ENCODE measurements at regions not wholly inside any gene's neighbourhood (a gene's known extent, or its start where the extent isn't known, plus 50 kb on each side); places are given as distances from the start of the nearest gene placed in this dataset.

DNA sequence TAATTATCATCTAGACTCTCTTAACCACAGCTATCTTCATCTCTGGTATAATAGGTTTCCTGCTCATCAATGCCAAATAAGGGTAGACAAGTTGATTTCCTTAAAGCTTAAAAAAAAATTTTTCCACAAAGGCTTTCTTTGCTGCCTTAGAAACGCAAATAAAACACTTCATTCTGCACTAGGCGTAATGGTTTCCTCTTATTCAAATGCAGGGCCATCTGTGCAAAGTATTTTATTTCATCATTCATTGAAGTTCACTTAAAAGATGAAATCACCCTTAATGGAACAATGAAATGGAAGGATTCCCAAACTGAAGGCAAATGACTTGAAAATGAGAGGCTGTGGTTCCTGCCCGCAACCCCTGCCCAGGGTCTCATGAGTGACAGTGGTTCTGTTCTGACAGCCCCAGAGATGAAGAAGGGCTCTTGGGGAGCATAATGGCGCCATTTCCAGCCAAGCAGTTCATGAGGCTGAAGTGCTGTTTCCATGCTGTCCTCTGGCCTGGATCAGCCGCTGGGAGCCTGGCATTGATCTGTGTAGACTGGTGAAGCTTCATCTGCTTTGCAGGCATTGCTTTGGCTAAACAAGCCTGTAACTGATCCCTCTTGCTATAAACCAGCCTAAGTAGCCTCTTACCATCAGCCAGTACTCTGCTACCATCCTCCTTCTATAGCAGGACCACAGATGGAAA lies 276.9 kb upstream of the WWC1 start:
- H3K27me3 ChIP-seq (ENCODE audit: insufficient read depth, low read length): no peaks in the 10 kb centered on the region
- H2AFZ ChIP-seq (ENCODE audit: low read length): no peak overlapping the region
- no peak overlapping the region for H3K4me2 ChIP-seq (ENCODE audit: insufficient read depth, low read length)
- peaks cover 4% of the 10 kb centered on the region for H3K4me1 ChIP-seq (ENCODE audit: insufficient read depth, low read length)
- H3K9me3 ChIP-seq (ENCODE audit: low read depth, low read length): no peaks in the 10 kb centered on the region
- no peaks in the 10 kb centered on the region for H3K79me2 ChIP-seq (ENCODE audit: insufficient read depth, low read length)
- no peak for DNase-seq (ENCODE audit: insufficient read length, low spot score, missing footprints)
- no peaks in the 10 kb centered on the region for H3K36me3 ChIP-seq (ENCODE audit: insufficient read depth, low read length)
- H3K27ac ChIP-seq (ENCODE audit: low read depth, low read length): no peak overlapping the region
- no peak overlapping the region for H3K4me3 ChIP-seq (ENCODE audit: insufficient read depth, low read length)
- TF ChIP-seq, protein P1, sequence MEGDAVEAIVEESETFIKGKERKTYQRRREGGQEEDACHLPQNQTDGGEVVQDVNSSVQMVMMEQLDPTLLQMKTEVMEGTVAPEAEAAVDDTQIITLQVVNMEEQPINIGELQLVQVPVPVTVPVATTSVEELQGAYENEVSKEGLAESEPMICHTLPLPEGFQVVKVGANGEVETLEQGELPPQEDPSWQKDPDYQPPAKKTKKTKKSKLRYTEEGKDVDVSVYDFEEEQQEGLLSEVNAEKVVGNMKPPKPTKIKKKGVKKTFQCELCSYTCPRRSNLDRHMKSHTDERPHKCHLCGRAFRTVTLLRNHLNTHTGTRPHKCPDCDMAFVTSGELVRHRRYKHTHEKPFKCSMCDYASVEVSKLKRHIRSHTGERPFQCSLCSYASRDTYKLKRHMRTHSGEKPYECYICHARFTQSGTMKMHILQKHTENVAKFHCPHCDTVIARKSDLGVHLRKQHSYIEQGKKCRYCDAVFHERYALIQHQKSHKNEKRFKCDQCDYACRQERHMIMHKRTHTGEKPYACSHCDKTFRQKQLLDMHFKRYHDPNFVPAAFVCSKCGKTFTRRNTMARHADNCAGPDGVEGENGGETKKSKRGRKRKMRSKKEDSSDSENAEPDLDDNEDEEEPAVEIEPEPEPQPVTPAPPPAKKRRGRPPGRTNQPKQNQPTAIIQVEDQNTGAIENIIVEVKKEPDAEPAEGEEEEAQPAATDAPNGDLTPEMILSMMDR (IDR thresholded peaks at IDR 0.05; ENCODE audit: extremely low read depth, low read depth, low read length): no peak
- no peaks in the 10 kb centered on the region for H4K20me1 ChIP-seq (ENCODE audit: insufficient read depth, low read length)

- H3K9me3 ChIP-seq (ENCODE audit: low read depth, low read length): no peaks in the 10 kb centered on the region
- no peaks in the 10 kb centered on the region for H3K79me2 ChIP-seq (ENCODE audit: insufficient read depth, low read length)
- TF ChIP-seq, protein P1 (IDR thresholded peaks at IDR 0.05; ENCODE audit: extremely low read depth, low read depth, low read length): no peak
- no peak overlapping the region for H3K4me2 ChIP-seq (ENCODE audit: insufficient read depth, low read length)
- no peak for DNase-seq (ENCODE audit: insufficient read length, low spot score, missing footprints)
- H3K4me3 ChIP-seq (ENCODE audit: insufficient read depth, low read length): no peak overlapping the region
- no peaks in the 10 kb centered on the region for H3K27me3 ChIP-seq (ENCODE audit: insufficient read depth, low read length)
- H2AFZ ChIP-seq (ENCODE audit: low read length): peak overlapping the region; percentile 55
- no peak overlapping the region for H3K27ac ChIP-seq (ENCODE audit: low read depth, low read length)
- no peaks in the 10 kb centered on the region for H3K36me3 ChIP-seq (ENCODE audit: insufficient read depth, low read length)
- H3K4me1 ChIP-seq (ENCODE audit: insufficient read depth, low read length): peaks cover 4% of the 10 kb centered on the region
- H4K20me1 ChIP-seq (ENCODE audit: insufficient read depth, low read length): no peaks in the 10 kb centered on the region
These were observed 275.9 kb upstream of the WWC1 start for GRCh38 chr5:168015506-168015905.

DNA sequence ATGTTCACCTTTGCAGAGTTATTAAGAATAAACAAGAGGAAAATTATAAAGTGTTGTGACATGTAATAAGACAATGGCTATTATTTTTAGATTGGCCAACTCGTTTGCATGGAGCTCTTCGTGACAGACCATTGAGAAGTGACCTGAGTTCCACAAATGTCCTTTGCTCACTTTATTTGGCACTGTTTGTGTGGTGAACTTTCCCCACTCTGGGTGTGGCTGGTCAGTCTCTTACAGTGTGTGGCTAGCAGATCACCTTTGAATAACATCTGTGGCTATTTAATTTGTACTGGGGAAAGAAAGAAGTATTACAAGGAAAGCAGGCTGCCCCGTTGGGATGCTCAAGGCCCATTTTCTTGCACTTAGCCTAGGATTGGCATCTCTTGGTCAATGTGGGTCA lies 274.1 kb upstream of the WWC1 start:
- Histone ChIP-seq H3K27ac (ENCODE audit: low read depth, low read length) (no peak overlapping the region), H3K4me2 (ENCODE audit: insufficient read depth, low read length) (no peak overlapping the region), H4K20me1 (ENCODE audit: insufficient read depth, low read length) (no peaks in the 10 kb centered on the region), H3K27me3 (ENCODE audit: insufficient read depth, low read length) (peaks cover 3% of the 10 kb centered on the region), H2AFZ (ENCODE audit: low read length) (no peak overlapping the region), H3K4me1 (ENCODE audit: insufficient read depth, low read length) (peaks cover 4% of the 10 kb centered on the region), H3K36me3 (ENCODE audit: insufficient read depth, low read length) (no peaks in the 10 kb centered on the region), H3K79me2 (ENCODE audit: insufficient read depth, low read length) (no peaks in the 10 kb centered on the region), H3K4me3 (ENCODE audit: insufficient read depth, low read length) (no peak overlapping the region), H3K9me3 (ENCODE audit: low read depth, low read length) (no peaks in the 10 kb centered on the region)
- DNase-seq (ENCODE audit: insufficient read length, low spot score, missing footprints): no peak
- TF ChIP-seq, protein P1 (IDR thresholded peaks at IDR 0.05; ENCODE audit: extremely low read depth, low read depth, low read length): no peak

DNA sequence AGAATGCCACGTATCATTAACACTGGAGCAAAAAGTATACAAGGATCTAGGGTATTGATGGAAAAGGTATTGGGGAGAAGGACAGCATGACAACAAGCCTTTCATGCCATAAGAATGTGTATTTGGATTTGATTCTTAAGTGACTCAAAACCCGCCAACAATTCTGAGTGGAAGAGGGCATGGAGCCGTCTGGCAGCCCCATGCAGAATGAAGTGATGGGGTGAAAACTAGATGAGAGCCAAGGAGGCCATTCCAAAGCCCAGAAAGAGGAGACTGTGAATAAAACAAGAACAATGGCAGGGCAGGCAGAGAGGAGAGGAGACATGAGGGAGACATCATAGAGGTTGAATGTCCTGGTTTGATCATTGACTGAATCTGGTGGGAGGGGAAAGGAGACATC lies 272.3 kb upstream of the WWC1 start:
- no peaks in the 10 kb centered on the region for H3K79me2 ChIP-seq (ENCODE audit: insufficient read depth, low read length)
- TF ChIP-seq, protein P1 (IDR thresholded peaks at IDR 0.05; ENCODE audit: extremely low read depth, low read depth, low read length): no peak
- no peak overlapping the region for H3K4me2 ChIP-seq (ENCODE audit: insufficient read depth, low read length)

More for the DNA sequence above, 272.3 kb upstream of the WWC1 start:
- no peaks in the 10 kb centered on the region for H3K36me3 ChIP-seq (ENCODE audit: insufficient read depth, low read length)
- no peak overlapping the region for H3K27ac ChIP-seq (ENCODE audit: low read depth, low read length)
- DNase-seq (ENCODE audit: insufficient read length, low spot score, missing footprints): no peak
- no peaks in the 10 kb centered on the region for H4K20me1 ChIP-seq (ENCODE audit: insufficient read depth, low read length)
- peaks cover 4% of the 10 kb centered on the region for H3K4me1 ChIP-seq (ENCODE audit: insufficient read depth, low read length)
- no peak overlapping the region for H3K4me3 ChIP-seq (ENCODE audit: insufficient read depth, low read length)
- peaks cover 3% of the 10 kb centered on the region for H3K27me3 ChIP-seq (ENCODE audit: insufficient read depth, low read length)
- no peaks in the 10 kb centered on the region for H3K9me3 ChIP-seq (ENCODE audit: low read depth, low read length)
- H2AFZ ChIP-seq (ENCODE audit: low read length): no peak overlapping the region
